ENCODE measurements at regions not wholly inside any gene's neighbourhood (a gene's known extent, or its start where the extent isn't known, plus 50 kb on each side); places are given as distances from the start of the nearest gene placed in this dataset.

DNA sequence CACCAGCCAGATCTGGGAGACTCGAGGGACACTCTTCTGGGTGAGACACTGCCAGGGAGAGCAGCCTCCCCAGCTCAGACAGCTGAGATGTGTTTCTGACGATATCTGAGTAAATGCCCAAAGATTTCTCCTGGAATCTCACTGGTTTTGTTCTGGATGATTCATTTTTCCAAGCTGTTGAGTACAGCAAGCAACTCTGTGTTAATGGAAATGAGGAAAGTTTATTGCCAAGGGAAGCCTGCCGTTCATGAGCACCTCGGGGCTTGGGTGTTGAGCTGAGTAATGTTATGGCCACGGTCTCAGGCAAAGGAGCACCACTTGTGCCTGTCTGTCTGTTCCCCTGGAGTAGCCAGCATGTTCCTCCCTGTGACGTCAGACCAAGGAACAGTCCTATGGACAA lies 1132.4 kb downstream of the BRD1 start:
- TF ChIP-seq, protein P1, sequence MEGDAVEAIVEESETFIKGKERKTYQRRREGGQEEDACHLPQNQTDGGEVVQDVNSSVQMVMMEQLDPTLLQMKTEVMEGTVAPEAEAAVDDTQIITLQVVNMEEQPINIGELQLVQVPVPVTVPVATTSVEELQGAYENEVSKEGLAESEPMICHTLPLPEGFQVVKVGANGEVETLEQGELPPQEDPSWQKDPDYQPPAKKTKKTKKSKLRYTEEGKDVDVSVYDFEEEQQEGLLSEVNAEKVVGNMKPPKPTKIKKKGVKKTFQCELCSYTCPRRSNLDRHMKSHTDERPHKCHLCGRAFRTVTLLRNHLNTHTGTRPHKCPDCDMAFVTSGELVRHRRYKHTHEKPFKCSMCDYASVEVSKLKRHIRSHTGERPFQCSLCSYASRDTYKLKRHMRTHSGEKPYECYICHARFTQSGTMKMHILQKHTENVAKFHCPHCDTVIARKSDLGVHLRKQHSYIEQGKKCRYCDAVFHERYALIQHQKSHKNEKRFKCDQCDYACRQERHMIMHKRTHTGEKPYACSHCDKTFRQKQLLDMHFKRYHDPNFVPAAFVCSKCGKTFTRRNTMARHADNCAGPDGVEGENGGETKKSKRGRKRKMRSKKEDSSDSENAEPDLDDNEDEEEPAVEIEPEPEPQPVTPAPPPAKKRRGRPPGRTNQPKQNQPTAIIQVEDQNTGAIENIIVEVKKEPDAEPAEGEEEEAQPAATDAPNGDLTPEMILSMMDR (conservative IDR thresholded peaks at IDR 0.05; ENCODE audit: low read depth, low read length), result no peak
- TF ChIP-seq EZH2 (IDR thresholded peaks at IDR 0.05; ENCODE audit: low read length, unreplicated experiment) (no peak), EZH2phosphoT487 (IDR thresholded peaks at IDR 0.05; ENCODE audit: borderline replicate concordance, low read length) (no peak)

Measured in PC-3 (cell line).